SK-N-SH treated with all-trans-retinoic acid at 6 μM for 48 hours (cell line): ENCODE measurements at regions not wholly inside any gene's neighbourhood (a gene's known extent, or its start where the extent isn't known, plus 50 kb on each side); places are given as distances from the start of the nearest gene placed in this dataset.

Experiments
- ARNTL ChIP-seq: fragments of 450-650 bp; formaldehyde crosslinking; IDR thresholded peaks from 2 replicates; pipeline ENCODE4 v1.5.0; 2020; ENCODE audit warnings: low read depth, mild to moderate bottlenecking, moderate library complexity, borderline replicate concordance
- ESRRG ChIP-seq: fragments of 250-450 bp; sonication (Bioruptor Pico); IDR thresholded peaks from 2 replicates; pipeline ENCODE4 v1.6.1; 2021; ENCODE audit warnings: mild to moderate bottlenecking
- POU6F1 ChIP-seq: fragments of 250-450 bp; sonication (Bioruptor Pico); IDR thresholded peaks from 2 replicates; pipeline ENCODE4 v1.8.0; 2021; ENCODE audit warnings: low read depth, mild to moderate bottlenecking, moderate library complexity, borderline replicate concordance
- RARB ChIP-seq: fragments of 250-450 bp; sonication (Bioruptor Pico); IDR thresholded peaks from 2 replicates; pipeline ENCODE4 v1.8.0; 2021; ENCODE audit warnings: mild to moderate bottlenecking, moderate library complexity
- TCF4 ChIP-seq: fragments of 250-450 bp; sonication (Bioruptor Pico); IDR thresholded peaks from 2 replicates; pipeline ENCODE4 v1.8.0; 2021; ENCODE audit warnings: mild to moderate bottlenecking, moderate library complexity, borderline replicate concordance
- TOX ChIP-seq: fragments of 250-450 bp; sonication (Bioruptor Pico); IDR thresholded peaks from 2 replicates; pipeline ENCODE4 v1.8.0; 2021; ENCODE audit warnings: mild to moderate bottlenecking, moderate library complexity, borderline replicate concordance
- ZFP3 ChIP-seq: fragments of 250-450 bp; sonication (Bioruptor Pico); IDR thresholded peaks from 2 replicates; pipeline ENCODE4 v1.5.0; 2020; ENCODE audit warnings: mild to moderate bottlenecking, moderate library complexity

- TF ChIP-seq ARNTL (no peak), TCF4 (CRISPR knock-in tag) (no peak), TOX (CRISPR knock-in tag) (no peak), POU6F1 (CRISPR knock-in tag) (no peak), ESRRG (CRISPR knock-in tag) (no peak), RARB (no peak), ZFP3 (no peak)
Observed at GRCh38 chr4:43959976-43960375, 488.6 kb downstream of the KCTD8 start.
